AG08395 (cell line): ENCODE measurements at regions not wholly inside any gene's neighbourhood (a gene's known extent, or its start where the extent isn't known, plus 50 kb on each side); places are given as distances from the start of the nearest gene placed in this dataset.

Experiments
- DNase-seq: peaks from one replicate; pipeline ENCODE4 v3.0.0; 2012; ENCODE audit warnings: mixed read lengths, low spot score

DNA sequence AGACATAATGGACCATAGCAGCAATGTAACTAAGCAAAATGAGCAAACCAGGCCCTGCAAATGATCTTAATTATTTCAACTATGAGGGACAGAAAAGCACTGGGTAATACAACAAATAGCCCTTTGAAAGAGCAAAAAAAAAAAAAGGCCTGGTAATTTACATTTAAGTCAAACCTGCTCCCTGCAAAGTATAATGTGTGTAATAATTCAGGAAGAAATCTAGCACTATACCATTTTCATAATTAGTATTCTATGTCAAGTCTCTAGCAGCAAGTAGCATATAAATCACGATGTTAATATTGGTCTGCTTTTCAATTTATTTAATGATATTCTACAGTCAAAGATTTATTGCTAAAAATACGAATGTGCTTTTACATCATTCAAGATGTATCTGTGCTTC lies 489.6 kb downstream of the BMP2 start:
- no peak for DNase-seq

GRCh38 chr20:7257692-7258466 lies 490.4 kb downstream of the BMP2 start:
- DNase-seq: no peak

DNA sequence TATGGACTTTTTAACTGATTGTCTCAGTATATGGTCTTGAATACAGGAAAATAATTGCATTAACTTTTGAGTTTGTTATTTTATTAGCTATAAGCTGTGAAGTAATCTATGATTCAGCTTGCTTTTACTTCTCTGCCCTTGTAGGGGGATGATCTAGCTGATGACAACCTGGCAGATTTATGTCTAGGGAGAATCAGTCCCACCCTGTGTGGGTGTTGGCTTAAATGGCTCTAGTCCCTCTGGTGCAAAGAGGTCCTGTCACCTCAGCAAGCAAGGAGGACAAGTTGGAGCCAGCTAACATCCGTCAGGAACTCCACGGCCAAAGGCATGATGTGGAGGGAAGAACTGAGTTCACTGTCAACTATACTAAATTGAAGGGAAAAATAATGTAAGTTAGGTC lies 495.3 kb downstream of the BMP2 start:
- no peak for DNase-seq

DNA sequence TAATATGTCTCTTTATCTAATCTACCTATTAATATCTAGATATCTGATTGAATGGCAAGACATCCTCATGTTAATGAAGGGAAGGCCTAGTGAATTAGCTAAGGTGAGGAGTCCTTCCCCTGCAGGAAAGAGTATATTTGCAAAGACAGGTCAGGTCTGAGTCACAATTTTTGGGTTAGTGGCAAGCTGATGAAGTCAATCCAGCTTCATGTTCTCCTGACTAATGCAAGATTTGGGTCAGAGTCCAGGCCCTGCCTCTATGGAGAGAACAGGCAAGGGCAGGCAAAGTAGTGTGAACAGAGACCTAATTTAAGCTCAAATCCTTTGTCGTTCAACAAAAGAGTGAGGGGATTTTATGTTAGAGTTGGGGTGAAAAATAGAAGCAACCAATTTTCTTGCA lies 496.7 kb downstream of the BMP2 start:
- no peak for DNase-seq

DNA sequence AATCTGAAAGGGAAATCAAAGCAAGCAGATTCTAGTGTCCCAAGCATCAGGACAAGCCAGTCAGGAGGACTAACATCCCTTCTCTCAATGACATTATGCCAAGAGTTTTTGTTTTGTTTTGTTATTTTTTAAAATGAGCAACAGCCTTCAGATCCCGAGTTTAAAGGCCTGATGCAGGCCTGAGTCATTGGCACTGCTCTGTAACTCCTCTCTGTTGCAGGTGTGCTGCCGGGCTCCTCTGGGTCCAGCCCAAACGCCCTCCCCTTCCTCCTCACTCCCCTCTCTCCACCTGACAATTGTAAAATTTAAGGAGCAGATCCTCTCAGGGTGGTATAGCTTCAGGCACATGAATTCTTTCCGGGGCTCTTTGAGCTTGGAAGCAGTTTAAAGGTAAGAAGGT lies 502.0 kb downstream of the BMP2 start:
- DNase-seq: no peak

GRCh38 chr20:7272512-7272911 lies 505.0 kb downstream of the BMP2 start:
- no peak for DNase-seq

GRCh38 chr20:7274870-7275269 lies 507.4 kb downstream of the BMP2 start:
- no peak for DNase-seq

DNA sequence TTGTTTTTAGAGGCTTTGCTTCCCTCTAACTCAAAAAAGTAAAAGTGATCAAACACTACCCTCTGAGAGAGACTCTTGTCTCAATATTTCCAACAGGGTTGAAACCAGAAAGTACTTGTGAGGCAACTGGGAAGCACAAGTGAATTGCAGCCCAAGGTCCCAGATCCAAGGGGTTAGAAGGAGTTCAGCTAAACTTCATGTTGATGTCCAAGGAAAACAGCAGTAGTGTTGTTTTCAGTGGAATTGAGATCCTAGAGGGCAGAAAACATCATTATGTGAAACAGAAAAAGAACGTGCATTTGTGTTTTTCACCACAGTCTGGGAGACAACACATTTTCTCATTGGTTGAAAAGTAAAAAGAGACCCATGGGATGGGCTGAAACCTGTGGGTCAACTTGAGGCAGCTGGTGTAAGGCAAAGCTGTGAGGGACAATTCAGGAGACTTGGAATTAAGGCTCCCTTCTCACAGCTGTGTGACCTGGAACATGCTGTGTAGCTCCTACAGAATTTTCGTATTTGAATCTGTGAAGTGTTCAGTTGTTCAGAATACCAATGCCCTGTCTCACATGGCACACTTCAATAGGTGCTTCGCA lies 508.3 kb downstream of the BMP2 start:
- DNase-seq: no peak

- DNase-seq: peak; percentile 62
These were observed 518.6 kb downstream of the BMP2 start for GRCh38 chr20:7285918-7286556.

DNA sequence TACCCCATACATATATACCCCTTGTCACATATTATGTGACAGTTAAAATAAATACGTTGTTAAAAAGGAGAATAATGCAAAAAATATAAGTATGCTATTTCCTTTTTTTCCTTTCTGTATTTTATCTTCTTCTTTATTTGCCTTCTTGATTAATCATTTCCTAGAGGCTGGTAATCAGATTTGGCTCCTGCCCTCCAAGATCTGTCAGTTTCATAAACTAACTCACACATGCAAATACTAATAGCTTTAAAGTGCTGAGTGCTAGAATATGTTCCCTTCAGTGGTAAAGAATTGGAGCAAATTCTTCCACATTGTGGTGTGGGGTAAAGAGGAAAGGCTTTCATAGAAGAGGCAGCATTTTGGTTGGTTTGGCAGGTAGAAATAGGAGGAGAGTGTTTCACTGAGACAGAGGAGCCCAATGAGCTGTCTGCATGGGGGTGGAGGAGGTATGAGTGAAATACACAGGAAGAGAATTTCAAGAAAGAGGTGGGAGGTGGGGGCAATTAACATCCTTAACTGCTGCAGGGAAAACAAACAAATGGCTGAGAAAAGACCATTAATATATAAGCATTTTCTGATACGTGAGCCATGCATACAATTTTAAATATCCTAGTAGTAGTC lies 523.9 kb downstream of the BMP2 start:
- DNase-seq: no peak

GRCh38 chr20:7291946-7292345 lies 524.5 kb downstream of the BMP2 start:
- DNase-seq: no peak

DNA sequence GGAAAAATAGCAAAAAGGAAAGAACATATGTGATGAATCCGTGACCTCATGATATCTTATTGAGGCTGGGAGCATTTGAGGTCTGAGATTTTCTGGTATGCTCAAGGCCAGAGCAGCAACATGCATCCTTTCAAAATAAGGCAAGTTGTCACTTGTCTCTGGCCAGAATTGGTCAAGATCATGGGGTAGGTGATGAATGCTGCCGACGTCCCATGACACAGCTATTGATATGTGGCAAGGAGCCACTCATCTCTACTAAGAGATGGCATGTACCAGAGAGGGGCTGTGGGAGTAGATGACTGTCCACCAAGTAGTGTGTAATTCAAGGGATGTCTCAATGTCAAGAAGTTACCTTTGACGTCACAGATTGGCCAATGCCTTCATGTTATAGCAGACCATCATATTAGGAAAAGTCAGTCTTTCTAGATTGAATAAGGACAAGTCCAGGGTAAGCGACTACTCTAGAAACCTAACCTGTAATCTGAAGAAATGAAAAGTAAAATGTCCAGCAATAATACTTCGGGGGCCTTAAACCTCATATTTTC lies 527.4 kb downstream of the BMP2 start:
- DNase-seq: no peak

GRCh38 chr20:7301807-7302206 lies 534.3 kb downstream of the BMP2 start:
- no peak for DNase-seq

GRCh38 chr20:7302250-7302649 lies 534.8 kb downstream of the BMP2 start:
- no peak for DNase-seq

- DNase-seq: no peak
These were observed 538.5 kb downstream of the BMP2 start for GRCh38 chr20:7305976-7306375.

- DNase-seq: no peak
These were observed 540.7 kb downstream of the BMP2 start for GRCh38 chr20:7308163-7308562.

GRCh38 chr20:7313047-7313446 lies 545.6 kb downstream of the BMP2 start:
- DNase-seq: no peak

- DNase-seq: no peak
These were observed 556.5 kb downstream of the BMP2 start for GRCh38 chr20:7323957-7324356.

- DNase-seq: no peak
These were observed 560.3 kb downstream of the BMP2 start for GRCh38 chr20:7327810-7328209.

- no peak for DNase-seq
These were observed 563.4 kb downstream of the BMP2 start for GRCh38 chr20:7330850-7331249.

DNA sequence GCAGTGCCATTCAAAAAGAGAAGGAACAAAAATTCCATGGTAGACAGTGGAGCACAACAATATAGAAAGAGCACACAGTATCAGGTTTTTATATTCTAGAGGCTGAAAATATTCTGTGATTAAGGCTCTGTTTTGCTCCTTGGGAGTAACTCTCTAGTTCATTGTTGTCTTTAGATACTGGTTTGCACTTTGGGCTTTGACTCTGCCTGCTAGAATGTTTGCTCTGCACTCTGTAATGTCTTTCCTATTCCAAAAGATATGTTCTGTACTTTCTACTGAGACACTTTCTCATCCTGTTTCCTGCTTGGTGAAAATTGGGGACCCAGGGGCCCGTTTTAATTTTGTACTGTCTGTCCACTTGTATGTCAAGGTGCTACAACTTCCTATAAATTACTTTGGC lies 564.7 kb downstream of the BMP2 start:
- no peak for DNase-seq

- no peak for DNase-seq
These were observed 566.4 kb downstream of the BMP2 start for GRCh38 chr20:7333841-7334240.

DNA sequence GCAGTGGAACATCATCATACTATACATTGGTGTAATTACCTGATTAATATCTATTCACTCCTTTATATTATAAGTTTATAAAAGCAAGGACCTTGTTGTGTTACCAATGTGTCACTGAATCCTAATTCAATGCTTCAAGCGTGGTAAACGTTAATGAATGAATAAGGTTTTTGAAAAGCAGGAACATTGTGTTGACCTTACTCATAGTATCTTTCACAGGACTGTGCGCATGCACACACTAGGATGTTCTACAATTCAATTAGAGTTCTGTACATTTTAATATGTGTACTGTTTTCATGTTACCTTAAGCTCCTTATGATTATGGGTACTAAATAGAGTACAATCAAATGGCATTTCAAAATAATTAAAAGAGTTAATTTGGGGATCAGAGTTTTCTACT lies 578.5 kb downstream of the BMP2 start:
- no peak for DNase-seq
